ENCODE measurements at regions not wholly inside any gene's neighbourhood (a gene's known extent, or its start where the extent isn't known, plus 50 kb on each side); places are given as distances from the start of the nearest gene placed in this dataset.

DNA sequence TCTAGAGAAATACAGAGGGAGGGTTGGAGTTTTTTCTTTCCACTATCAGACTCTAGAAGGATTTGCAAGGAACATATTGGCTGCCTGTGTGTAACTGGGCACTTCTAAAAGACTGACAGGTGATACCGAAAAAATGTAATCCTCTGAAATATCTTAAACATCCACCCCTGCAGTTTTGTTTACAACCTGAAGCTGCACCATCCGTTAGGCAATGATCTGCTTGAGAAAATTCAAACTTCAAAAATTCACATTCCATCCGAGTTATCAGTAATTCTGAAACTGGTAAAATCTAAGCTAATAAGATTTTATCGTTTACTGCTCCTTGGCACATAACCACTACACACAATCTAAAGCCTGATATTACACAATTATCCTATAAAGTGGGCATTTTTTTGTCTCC lies 528.6 kb downstream of the FUT8 start:
- no peaks in the 10 kb centered on the region for H3K9me3 ChIP-seq
- H3K4me1 ChIP-seq: no peaks in the 10 kb centered on the region
- WGBS, 2 donors (ENCODE audit: low coverage in 1 of 2): 58 to 63% methylated on average over 2 to 4 of the region's 4 CpGs
- peaks cover 6% of the 10 kb centered on the region for H3K27me3 ChIP-seq
- no peak overlapping the region for H3K27ac ChIP-seq
- ATAC-seq: no peak
- H3K4me3 ChIP-seq: no peak overlapping the region
- TF ChIP-seq POLR2AphosphoS5 (IDR thresholded peaks at IDR 0.05) (no peak), POLR2A (IDR thresholded peaks at IDR 0.05) (no peak), EP300 (IDR thresholded peaks at IDR 0.05) (no peak)
- TF ChIP-seq, protein P1, sequence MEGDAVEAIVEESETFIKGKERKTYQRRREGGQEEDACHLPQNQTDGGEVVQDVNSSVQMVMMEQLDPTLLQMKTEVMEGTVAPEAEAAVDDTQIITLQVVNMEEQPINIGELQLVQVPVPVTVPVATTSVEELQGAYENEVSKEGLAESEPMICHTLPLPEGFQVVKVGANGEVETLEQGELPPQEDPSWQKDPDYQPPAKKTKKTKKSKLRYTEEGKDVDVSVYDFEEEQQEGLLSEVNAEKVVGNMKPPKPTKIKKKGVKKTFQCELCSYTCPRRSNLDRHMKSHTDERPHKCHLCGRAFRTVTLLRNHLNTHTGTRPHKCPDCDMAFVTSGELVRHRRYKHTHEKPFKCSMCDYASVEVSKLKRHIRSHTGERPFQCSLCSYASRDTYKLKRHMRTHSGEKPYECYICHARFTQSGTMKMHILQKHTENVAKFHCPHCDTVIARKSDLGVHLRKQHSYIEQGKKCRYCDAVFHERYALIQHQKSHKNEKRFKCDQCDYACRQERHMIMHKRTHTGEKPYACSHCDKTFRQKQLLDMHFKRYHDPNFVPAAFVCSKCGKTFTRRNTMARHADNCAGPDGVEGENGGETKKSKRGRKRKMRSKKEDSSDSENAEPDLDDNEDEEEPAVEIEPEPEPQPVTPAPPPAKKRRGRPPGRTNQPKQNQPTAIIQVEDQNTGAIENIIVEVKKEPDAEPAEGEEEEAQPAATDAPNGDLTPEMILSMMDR (IDR thresholded peaks at IDR 0.05): no peak
- H3K36me3 ChIP-seq: no peaks in the 10 kb centered on the region

DNA sequence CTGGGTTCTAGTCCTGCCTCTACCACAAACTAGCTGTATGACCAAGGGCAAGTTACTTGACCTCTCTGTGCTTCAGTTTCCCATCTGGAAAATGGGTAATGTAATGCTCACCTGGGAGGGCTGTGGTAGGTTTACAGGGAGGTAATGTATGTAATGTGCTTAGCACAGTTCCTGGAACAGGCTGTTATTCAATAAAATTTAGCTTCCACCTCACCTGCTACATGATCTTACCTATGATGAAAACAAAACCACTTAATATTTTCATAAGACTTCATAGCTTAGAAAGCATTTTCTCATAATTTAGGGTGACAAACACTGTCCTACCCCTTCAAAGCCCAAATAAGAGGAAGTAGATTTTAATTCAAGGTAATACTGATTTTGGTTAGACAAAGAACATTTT lies 530.6 kb downstream of the FUT8 start:
- TF ChIP-seq POLR2AphosphoS5 (IDR thresholded peaks at IDR 0.05): no peak
- TF ChIP-seq EP300 (IDR thresholded peaks at IDR 0.05): no peak
- TF ChIP-seq, protein P1 (IDR thresholded peaks at IDR 0.05): no peak
- no peak for TF ChIP-seq POLR2A (IDR thresholded peaks at IDR 0.05)
- Histone ChIP-seq H3K4me1 (no peaks in the 10 kb centered on the region), H3K27ac (no peak overlapping the region), H3K9me3 (no peaks in the 10 kb centered on the region), H3K36me3 (no peaks in the 10 kb centered on the region), H3K4me3 (no peak overlapping the region), H3K27me3 (peaks cover 26% of the 10 kb centered on the region)
- ATAC-seq: no peak

DNA sequence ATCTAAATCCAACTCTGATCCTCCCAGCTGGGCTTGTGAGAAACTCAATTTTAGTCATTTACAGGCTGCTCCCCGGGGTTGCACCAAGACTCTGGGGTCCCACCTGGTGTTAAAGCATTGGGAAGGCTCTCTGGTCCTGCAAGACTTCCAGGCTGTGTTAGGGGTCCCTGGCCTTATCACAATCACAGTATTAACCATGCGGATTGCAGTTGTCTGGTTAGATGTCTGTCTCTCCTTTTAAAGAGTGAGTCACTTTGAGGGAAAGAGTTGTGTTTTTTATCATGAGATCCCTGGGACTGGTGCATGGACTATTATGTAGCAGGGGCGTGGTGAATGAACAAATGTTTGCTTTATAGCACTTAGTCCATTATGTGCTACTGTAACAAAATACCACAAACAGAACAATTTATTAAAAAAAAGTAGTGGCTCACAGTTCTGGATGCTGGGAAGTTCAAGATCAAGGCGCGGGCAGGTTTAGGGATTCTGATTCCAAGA lies 531.4 kb downstream of the FUT8 start:
- Histone ChIP-seq H3K4me1 (no peaks in the 10 kb centered on the region), H3K27me3 (peaks cover 32% of the 10 kb centered on the region), H3K9me3 (no peaks in the 10 kb centered on the region), H3K27ac (no peak overlapping the region), H3K36me3 (no peaks in the 10 kb centered on the region), H3K4me3 (no peak overlapping the region)
- 79 to 100% methylated on average over 3 to 5 of the region's 5 CpGs for WGBS, 2 donors (ENCODE audit: low coverage in 1 of 2)
- TF ChIP-seq POLR2A (IDR thresholded peaks at IDR 0.05) (no peak), EP300 (IDR thresholded peaks at IDR 0.05) (no peak), POLR2AphosphoS5 (IDR thresholded peaks at IDR 0.05) (no peak)
- TF ChIP-seq, protein P1 (IDR thresholded peaks at IDR 0.05): no peak
- no peak for ATAC-seq

DNA sequence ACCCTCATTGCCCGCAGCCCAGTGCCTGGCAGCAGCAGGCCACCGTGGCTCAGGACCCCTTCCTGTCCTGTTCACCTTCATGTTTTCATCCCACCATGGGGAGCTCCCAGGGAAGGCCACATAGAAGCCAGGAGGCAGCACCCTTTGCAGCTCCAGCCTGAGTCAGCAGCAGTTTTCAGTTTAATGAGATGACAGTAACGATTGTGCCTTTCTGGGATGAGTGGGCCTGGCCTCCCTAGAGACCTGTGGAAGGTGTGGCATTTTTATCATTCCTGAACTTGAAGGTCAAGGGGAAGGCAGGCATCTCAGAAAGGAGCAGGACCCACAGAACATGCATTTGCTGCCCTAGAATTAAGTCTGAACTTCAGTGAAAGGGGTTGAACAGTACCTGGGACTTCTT lies 532.8 kb downstream of the FUT8 start:
- 93% methylated on average over 3 of the region's 3 CpGs; no CpG with 5 or more reads in 1 of the 2 donors for WGBS, 2 donors (ENCODE audit: low coverage in 1 of 2)

DNA sequence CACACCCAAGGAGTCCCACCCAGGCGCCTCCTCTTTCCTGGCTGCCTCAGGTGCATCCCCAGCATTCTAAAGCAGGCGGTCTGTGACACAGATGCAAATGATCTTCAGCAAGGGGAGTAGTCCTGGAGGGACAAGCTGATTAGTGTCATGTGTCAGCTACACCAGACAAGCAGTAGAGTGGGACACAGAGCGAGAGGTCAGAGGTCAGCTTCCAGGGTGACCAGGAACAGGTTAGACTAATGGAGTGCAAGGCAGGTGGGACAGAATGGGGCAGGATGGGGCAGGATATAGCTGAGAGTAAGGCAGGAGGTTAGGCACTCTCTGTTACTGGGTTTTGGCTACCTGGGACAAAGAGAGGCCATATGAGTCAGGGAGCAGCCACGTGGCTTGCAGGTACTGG lies 534.0 kb downstream of the FUT8 start:
- H3K27ac ChIP-seq: no peak overlapping the region
- TF ChIP-seq, protein P1 (IDR thresholded peaks at IDR 0.05): no peak
- TF ChIP-seq POLR2A (IDR thresholded peaks at IDR 0.05) (no peak), EP300 (IDR thresholded peaks at IDR 0.05) (no peak), POLR2AphosphoS5 (IDR thresholded peaks at IDR 0.05) (no peak)
- H3K9me3 ChIP-seq: no peaks in the 10 kb centered on the region
- H3K36me3 ChIP-seq: no peaks in the 10 kb centered on the region
- peaks cover 43% of the 10 kb centered on the region for H3K27me3 ChIP-seq
- 90 to 97% methylated on average over 2 to 3 of the region's 4 CpGs for WGBS, 2 donors (ENCODE audit: low coverage in 1 of 2)
- H3K4me3 ChIP-seq: no peak overlapping the region
- ATAC-seq: no peak
- no peaks in the 10 kb centered on the region for H3K4me1 ChIP-seq

More for the DNA sequence above, 532.8 kb downstream of the FUT8 start:
- H3K4me3 ChIP-seq: no peak overlapping the region
- TF ChIP-seq, protein P1 (IDR thresholded peaks at IDR 0.05): no peak
- TF ChIP-seq POLR2A (IDR thresholded peaks at IDR 0.05): no peak
- no peaks in the 10 kb centered on the region for H3K4me1 ChIP-seq
- no peak for ATAC-seq
- H3K27ac ChIP-seq: no peak overlapping the region
- H3K36me3 ChIP-seq: no peaks in the 10 kb centered on the region
- H3K27me3 ChIP-seq: peaks cover 35% of the 10 kb centered on the region
- no peaks in the 10 kb centered on the region for H3K9me3 ChIP-seq
